ENCODE measurements at regions not wholly inside any gene's neighbourhood (a gene's known extent, or its start where the extent isn't known, plus 50 kb on each side); places are given as distances from the start of the nearest gene placed in this dataset.
"Not testable (repeated sequence)": the region's sequence is repeated elsewhere in the genome, so short reads cannot be mapped to it uniquely, and the experiment has no call there.

DNA sequence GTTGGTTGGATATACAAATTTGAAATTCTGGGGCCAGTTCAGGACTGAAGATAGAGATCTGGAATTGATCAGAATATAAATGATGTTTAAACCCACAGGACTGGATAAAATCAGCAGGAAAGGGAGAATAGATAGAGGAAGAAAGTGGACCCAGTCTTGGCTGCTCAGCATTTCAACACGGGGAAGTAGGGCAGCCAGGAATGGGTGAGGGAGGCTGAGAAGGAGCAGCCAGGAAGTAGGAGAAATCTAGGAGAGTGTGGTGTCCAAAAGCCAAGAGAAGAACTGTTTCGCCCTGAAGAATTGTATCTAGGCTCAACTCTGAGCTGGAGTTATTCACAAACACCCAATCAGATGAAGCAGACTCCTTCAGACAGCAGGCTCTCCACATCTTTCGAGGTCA lies 197.9 kb downstream of the CDCA7 start:
- no peak for DNase-seq

DNA sequence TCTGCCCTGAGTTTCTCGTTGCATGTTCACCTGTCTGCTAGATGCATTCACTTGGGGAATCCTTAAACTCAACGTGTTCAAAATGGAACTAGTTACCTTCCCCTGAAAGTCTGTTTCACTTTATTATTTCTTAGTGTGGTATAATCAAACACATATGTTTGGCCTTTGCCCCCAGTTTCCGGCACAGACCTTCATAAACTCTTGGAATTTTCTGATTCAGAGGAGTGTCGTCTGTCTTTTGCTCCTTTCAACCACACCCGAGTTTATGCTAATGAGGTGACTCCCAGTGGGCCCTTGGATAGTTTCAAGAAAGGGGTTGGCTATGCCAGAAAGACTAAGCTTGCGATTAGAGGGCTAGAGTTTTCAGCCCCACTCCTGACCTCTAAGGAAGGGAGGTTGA lies 198.9 kb downstream of the CDCA7 start:
- no peak for DNase-seq

DNA sequence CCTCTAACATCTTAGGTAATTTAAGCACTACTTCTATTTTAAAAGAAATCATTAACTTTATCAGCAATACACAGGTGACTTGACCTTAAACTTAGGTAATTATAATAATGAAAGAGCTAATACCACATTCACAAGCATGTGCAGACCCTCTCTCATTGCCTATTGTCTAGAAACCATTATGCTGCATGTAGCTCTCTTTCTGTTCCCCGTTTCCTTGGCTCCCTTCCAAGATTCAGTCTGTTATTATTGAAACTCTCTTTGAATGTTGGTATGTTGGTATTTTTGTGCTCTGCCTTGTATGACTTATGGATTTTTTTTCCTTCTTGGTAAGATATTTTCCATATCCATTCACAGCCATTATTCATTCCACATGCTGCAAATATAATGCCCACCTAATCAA lies 201.2 kb downstream of the CDCA7 start:
- DNase-seq = peak; percentile 42

DNA sequence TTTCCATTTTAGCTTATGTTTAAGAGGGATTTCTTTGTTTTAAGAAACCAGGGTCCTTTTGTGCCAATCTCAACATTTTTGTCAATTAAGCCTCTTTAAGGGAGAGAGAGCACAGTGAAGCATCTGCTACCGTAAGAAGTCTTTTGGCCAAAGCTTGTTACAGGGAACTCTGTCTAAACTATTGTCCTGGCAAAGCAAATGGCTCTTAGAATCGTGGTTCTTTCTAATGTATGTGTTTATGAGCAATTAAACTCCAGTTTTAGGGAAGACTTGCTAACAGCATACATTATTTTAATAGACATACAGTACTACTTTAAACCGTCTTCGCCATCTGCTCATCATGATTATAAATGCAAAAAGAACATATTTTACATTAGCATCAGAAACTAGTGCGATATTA lies 202.1 kb downstream of the CDCA7 start:
- DNase-seq = no peak

DNA sequence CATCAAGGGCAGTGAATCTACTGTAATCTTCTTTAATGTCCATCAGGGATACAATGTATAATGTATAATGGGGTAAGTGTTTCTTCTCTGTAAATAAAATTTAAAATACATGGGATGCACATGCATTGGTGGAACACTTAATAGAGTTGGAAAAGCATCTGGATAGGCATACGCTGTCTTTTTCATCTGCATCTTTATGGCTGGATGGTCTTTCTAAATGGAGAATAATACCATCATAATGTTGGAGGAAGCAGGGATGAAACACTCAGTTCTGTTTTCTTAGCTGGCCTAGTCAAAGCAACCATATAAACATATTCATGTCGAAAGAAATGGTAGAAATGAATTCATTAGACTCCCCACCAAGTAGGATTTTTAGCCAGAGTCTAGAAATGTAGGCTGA lies 202.8 kb downstream of the CDCA7 start:
- no peak for DNase-seq

DNA sequence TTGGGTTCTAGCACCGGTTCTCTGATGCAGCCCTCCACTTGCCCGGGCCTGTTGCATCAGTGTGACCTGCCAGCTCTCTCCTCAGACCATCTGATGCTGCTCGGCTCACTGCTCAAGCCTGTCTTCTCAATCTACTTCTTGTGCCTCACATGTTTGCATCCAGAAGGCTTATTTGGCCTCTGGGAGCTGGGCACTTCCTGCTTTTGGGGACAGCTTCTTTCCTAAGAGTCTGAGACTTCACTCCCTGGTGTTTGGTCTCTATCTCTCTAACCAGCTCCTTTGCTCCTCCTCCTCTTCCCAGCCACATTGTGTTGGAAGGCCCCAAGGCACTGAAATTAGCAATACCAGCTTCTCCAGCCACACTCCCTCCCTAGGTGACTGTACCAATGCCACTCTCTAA lies 212.8 kb downstream of the CDCA7 start:
- no peak for DNase-seq

DNA sequence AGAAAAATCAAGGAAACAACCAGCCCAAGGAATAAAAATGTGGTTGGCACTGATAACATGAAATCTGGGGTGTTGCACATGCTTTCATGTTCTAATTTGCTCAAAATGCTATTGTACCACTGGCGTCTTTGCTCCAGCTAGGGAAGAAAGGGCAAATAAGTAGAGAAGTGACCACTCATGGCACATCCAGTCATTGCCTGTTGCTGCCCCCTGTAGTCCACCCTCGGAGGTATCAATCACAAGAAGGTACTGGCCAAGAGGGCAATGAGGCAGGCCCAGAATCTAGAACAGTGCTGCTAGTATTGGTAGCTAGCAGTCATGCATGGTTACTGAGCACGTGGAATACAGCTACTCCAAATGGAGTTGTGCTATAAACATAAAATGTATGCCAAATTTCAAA lies 213.4 kb downstream of the CDCA7 start:
- peak; percentile 58 for DNase-seq

DNA sequence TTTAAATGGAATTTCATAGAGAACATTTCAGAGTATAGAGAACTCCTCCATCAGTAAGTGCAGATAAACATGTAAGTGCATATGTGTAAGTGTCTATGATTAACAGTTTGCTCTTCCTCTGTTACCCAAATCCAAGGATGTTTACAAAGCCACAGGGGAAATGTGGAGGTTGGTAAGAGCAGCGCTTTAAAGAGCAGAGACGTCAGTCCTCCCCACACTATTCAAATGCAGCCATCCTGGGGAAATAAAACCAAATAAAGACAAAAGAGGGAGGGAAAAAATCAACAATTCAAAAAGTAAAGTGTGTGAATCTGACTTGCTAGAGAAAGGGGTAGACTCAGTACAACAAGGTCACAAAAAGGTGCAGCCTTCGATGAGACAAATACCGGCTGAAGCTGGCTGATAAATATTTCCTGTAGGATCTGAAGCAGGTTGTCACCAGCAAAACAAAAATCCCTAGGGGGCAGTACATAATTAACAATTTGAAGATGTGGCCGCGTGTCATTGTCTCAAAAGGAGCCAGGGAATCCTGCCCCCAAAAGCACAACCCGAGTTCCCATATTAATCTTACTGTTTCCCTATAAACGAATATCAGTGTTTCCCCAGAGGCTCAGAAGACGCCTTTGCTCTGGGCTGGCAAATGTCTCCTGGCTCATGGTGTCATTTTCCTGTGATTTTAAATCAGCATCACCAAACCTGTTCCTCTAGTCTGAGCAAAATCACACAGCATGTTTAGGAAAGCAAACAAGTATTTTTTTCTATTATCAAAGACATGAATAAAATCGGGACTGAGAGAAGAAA lies 216.5 kb downstream of the CDCA7 start:
- DNase-seq = peak; percentile 23

DNA sequence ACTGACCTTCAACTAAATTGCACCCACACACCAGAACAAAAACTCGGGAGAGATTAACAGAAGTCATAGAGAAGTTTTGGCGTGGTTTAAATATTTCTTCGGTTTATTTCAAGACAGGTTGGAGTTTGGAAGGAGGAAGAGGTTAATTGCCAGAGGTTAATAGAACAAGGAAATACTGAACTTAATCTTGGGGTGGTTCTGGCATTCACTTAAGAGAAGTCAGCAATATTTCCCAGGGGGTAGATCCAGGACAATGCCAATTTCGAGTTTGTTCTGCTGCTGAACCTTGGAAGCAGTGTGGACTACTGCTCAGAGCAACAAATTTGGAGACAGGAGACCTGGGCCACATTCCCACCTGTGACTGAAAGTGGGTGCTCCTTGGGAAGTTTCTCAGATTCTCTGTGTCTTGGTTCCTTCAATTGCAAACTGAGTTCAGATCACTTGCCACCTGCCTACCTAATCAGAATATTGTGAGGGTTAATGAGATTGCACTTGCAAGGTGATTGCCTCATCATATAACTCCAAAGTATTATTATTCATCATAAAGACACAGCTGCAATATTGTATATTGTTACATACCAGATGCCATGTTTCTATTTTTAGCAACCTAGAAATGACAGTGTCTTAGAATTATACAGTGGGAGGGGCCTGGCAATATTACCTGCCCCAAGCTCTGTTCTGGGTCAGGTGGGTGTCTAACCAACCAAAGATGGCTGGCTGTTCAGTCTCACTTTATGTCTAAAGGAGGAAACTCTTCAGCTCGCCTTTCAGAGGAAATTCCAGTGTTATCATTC lies 217.4 kb downstream of the CDCA7 start:
- DNase-seq = no peak

DNA sequence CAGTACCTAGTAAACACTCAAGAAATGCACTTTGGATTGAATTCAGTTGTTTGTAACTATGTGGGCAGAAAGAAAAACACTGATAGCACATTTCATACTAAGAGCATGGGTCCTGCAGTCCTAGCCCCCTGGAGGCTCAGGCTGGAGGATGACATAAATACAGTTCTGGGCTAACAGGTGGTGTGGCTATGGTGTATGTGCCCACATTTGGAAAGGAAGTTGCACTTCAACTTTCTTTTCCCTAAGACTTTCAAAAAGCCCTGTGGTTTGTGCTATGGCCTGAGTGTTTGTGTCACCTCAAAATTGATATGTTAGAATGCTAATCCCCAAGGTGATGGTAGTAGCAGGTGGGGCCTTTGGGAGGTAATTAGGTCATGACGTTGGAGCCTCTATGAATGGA lies 218.2 kb downstream of the CDCA7 start:
- DNase-seq = no peak

DNA sequence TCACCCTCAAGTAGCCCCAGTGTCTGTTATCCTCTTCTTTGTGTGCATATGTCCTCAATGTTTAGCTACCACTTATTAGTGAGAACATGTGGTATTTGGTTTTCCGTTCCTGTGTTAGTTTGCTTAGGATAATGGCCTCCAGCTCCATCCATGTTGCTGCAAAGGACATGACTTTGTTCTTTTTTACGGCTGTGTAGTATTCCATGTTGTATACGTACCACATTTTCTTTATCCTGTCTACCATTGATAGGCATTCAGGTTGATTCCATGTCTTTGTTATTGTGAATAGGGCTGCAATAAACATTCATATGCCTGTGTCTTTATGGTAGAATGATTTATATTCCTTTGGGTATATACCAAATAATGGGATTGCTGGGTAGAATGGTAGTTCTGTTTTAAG lies 219.1 kb downstream of the CDCA7 start:
- DNase-seq = not testable (repeated sequence)

DNA sequence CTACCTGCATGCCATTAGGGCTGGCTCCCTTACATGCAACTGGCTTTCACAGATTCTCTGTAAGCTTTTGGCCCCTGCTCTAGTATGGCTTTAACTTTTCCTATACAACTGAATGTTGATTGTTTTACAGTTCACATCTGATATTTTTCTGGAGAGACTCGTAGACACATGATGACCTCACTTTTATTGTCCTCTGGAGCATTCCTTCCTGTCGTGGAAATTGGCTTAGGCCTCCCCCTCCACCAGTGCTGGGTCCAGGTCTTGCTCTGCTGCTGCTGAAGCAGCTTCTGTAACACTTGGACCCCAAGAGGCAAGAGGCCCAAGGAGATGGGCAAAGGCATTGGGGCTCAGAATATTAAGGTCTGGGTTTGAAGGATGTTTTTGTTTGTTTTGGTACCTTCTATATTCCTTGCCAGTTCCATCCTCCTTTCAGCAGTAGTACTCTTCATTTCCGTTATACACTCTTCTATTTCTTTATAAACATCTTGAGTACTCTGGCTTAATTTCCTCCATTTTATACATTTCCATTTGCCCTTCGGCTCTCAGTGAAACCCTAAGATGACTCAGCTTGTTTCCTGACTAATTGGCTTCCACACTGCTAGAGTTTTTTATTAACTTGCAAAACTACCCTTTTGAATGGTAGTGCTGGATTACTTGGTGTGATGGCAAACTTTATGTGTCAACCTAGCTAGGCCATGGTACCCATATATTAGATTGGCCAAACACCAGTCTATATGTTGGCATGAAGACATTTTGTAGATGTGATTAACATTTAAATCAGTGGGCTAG lies 219.8 kb downstream of the CDCA7 start:
- no peak for DNase-seq

DNA sequence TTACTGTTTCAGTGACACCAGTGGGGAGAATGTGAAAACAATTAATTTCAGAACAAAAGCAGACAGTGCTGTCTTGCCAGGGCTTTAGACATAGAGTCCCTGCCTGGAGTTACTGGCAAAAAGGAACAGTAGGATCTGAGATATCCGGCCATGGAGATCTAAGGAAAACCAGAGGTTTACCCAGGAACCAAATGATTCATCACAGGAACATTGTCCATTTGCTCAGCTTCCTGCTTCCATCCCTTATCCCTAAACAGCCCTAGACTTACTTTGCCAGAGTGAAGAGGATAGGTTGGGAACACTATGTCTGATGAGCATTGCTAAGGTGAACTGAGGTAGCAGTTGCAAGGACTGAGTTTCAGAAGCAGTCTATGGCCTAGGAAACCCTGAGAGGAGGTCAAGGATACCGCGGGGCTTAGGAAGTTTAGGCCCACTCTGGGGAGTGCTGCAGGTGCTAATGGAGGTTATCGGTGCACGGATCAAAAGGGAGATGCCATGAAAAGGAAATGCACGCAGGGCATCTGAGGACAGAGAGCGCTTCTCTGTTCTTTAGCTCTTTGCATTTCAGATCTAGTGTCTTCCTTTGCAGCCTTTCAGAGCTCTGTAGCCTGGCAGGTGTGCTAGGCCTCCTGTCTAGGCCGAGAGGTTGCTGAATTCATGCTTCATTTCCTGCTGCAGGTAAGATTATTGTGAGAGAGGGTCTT lies 223.9 kb downstream of the CDCA7 start:
- DNase-seq = no peak

DNA sequence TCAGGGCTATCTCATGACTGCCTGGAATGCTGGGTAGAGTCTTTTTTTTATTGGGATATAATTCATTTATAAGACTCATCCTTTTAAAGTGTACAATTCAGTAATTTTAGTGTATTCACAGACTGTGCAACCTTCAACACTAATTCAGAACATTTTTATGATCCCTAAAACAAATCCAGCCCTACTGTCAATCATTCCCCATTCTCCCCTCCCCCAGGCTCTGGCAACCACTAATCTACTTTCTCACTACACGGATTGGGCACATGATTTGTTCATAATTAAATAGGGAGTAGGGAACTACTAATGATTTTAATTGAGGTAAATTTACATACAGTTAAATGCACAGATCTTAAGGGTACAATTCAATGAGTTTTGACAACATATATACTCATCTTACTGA lies 225.7 kb downstream of the CDCA7 start:
- no peak for DNase-seq

DNA sequence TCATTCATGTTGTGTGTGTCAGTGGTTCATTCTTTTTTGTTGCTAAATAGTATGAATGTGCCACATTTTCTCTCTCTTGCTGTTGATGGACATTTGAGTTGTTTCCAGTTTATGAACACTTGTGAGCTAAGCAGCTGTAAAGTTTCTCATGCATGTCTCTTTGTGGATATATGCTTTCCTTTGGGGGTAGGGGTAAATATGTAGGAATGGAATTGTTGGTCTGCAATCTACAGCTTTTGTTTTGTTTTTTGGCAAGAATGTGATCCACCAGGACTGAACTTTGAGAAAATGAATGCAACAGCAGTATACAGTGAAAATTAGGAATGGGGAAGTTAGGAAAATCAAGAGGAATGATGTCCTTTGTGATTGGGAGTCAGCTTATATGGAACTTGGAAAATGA lies 226.3 kb downstream of the CDCA7 start:
- no peak for DNase-seq

DNA sequence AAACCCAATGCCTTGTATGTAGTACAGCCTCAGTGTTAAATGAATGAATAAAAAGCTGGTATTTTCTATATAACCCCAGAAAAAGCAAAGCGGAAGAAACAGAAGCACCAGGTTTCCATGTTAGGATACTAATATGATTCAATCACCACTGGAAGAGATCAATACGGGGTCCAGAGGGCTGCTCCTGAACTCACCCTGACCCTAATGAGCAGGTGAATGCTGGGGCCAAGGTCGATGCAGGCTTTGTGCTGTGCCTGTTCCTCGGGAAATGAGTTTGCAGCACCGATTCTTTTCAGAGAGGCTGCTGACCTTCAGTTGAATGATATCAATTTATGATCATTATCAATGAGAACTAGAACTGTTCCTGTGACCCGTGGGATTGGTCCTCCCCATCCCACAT lies 228.5 kb downstream of the CDCA7 start:
- DNase-seq = no peak

DNA sequence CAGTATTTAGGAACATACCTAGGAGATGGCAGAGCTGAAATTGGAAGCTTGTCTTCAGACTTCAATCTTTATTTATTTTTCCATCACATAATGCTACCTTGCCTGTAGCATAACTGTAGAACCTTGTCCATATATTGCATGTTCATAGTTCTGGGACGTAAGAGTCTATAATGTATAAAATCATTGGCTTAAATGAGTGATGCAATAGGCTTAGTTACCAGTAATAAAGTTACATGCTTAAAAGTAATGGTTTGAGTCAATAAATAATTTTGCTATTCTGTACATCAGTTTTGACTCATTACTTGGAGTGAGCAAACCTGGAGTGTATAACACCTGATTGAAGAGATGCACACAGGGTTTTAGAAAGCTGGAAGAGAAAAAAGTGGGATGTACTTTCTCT lies 229.3 kb downstream of the CDCA7 start:
- no peak for DNase-seq

DNA sequence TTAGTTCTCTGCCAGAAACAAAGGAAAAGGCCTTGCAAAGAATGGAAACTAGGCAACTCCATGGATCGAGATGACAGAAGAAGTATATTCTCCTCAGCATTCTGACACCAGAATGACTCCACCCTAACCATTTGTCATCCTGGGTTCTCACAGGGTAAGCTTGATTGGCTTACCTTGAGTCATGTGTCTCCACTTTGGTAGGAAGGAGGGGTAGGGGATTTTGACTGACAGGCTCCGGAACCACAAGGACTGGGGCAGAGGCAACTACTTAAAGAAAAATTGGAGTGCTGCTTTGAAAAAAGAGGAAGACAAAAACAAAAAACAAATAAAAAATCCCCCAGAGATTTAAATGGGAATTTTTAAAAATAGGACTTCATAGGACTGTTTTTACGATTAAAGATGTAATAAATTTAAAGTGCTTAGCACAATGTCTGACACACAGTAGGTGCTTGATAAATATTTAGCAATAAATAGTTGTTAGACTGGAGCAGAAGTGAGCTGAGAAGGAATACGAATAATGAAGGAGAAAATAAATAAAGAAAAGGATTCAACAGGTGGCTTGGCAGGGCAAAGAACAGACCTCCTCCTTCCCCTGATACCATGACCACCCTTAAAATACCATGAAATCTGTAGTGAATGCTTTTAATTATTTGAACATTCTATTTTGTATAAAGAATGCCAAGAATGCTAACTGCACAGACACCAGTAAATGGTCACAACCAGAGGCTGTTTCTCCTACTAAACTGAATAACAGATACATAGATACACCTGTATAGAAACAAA lies 230.2 kb downstream of the CDCA7 start:
- DNase-seq = peak; percentile 52

DNA sequence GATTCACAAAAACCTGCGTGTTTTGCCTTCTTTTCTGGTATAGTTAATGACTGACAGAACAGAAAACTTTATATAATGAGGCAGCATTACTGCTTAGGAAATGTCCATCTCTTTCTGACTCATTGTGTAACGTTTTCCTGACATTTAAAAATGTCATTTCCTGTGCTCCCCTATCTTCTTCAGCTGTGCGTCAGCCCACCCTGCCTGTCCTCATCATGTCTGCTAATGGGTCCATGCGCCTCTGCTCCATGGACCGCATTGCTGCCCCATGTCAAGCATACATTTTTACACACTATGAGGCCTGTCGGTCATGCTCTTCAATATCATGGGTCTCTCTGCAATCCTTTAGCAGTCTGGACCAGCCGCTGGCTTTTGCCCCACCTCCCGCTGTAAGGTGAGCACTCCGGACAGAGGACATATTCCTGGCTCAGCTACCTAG lies 234.3 kb downstream of the CDCA7 start:
- DNase-seq = no peak

DNA sequence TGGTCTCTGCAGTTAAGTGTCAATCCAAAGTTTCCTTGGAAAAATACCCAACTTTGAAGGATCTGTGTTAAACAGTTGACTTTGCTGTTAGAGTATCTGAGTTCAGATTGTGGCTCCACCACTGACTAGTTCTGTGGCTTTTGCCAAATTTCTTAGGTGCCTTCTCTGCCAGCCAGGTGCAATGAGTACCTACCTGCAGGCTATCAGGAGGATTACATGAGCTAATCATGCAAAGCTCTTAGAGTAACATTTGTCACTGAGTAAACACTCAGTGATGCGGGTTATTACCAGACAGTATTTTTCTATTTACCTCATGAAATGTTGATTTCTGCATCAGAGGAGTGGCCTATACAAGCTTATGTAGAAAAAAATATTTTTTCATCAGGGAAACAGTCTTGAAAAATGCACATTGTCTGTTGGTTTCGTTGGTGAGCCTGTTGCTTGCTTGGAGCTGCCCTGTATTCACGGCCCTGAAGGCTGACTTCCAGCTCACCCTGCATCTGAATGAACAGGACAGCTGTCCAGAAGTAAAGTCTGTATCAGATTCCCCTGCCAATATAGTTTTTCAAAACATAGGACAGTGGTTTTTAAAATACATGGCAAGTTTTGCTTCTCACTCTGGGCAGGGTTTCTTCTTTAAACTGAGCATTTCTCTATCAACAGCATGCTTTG lies 235.1 kb downstream of the CDCA7 start:
- DNase-seq = no peak

DNA sequence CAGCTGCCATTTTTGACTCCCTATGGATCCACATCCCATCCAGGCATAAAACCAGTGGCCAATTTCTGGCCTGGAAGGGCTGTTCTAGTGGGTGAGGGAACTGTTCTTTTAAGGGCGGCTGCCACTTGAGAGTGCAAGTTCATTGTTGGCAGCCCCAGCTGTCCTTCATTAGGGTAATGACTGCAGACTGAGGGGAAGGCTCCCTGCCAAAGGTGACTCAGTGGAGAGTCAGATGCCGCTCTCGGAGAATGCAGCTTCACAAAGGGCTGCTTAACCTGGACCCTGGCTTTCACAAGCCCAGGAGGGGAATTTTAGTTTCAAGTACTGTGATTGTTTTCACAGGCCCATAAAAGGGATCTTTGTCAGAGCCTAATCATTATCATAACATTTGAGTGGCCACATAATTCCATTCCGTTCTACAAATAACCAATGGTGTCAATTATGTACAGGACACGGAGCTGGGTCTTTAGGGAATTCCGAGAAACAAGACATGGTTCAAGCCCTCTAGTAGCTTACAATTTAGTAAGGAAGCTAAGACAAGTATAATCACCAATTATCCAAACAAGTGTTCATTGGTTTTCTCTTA lies 235.7 kb downstream of the CDCA7 start:
- no peak for DNase-seq

Data from suppressor macrophage treated with lipopolysaccharide for 4 hours (primary cell).